Hematopoietic multipotent progenitor cell treated with erythropoietin and hydrocortisone succinate and interleukin-3 and kit ligand, for 6 days (in vitro differentiated cells): ENCODE measurements at regions not wholly inside any gene's neighbourhood (a gene's known extent, or its start where the extent isn't known, plus 50 kb on each side); places are given as distances from the start of the nearest gene placed in this dataset.
"Not testable (repeated sequence)": the region's sequence is repeated elsewhere in the genome, so short reads cannot be mapped to it uniquely, and the experiment has no call there.

ENCODE experiments used
- DNase-seq: peaks from one replicate; pipeline ENCODE4 v3.0.0-alpha.2; 2015

- no peak for DNase-seq
Observed at GRCh38 chr10:33688506-33688905, 354.0 kb upstream of the NRP1 start.

DNA sequence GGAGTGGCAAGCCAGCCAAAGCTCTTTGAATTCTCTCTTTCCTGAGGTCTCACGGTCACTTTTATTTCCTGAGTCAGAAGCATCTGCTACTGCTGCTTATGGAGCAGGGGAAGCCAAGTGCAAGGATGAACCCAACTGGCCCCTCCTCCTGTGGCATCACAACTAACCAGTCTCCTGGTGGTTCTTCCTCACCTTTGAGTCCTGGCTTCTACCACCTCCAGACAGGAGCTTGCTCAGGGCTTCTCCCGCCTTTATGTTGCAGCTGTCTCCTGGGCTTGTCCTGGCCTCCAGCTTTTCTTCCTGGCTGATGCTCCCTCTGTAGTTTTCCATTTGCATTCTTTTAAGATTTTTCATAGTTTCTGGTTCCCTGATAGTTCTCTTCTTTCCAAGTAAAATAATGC, 349.7 kb upstream of the NRP1 start:
- DNase-seq, result no peak

GRCh38 chr10:33681595-33681994, 347.1 kb upstream of the NRP1 start:
- no peak for DNase-seq

- no peak for DNase-seq
Observed at GRCh38 chr10:33680036-33680435, 345.6 kb upstream of the NRP1 start.

DNA sequence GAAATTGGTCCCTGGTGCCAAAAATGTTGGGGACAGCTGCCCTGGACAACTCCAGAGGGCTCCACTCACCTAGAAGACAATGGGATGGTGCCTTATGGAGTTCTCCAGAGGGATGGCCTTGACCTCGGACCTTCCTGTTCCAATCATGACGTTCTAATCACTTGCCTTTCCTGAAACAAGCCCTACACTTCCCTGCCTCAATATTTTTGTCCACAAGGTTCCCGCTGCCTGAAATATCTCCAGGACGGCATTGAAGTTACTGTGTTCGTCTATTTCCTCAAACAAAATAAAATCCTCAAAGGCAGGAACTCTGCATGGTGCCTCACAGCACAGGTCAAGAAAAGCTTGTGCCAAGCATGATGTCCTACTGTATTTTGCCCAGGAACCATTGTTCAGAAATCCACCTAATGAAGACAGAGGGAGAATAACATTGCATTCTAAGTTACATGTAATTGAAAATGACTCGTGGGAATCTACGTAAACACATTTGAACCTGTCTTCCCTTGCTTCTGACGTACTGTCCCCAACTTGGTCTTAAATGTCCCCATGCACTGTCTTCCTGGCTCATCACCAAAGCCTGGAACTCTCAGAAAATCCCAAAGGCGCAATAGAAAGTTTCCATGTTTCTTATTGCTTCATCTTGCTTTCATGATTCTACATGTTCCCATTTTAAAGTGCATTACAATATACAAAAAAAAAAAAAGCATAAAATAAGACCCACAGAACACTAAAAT, 342.3 kb upstream of the NRP1 start:
- no peak for DNase-seq

DNA sequence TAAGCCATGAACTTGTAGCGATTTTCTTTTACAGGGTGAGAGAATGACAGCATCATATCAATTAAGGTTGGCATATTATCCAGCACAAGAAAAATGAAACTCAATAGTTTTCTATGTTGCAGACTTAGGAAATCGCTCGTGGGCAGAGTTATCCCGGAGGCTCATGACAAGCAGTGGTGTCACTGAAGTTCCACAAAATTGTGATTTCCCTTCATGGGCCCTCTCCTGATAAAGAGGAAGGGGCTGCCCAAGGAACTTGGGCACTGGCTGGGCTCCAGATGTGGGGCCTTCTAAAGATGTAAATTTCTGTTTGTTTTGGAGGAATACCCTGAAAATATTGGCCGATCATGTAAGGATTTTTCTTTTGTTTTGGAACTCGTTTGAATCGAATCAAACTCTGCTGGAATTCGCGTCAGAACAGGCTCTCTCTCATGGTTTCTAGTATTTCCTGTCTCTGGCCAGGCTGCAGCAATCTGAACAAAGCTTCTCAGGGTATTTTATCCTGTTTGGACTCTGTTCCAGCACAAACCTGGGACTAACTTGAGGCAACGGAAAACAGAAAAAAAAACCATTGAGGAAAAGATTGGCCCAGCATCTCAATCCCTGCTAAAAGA, 340.6 kb upstream of the NRP1 start:
- no peak for DNase-seq

GRCh38 chr10:33674491-33674890, 340.0 kb upstream of the NRP1 start:
- DNase-seq, result no peak

DNA sequence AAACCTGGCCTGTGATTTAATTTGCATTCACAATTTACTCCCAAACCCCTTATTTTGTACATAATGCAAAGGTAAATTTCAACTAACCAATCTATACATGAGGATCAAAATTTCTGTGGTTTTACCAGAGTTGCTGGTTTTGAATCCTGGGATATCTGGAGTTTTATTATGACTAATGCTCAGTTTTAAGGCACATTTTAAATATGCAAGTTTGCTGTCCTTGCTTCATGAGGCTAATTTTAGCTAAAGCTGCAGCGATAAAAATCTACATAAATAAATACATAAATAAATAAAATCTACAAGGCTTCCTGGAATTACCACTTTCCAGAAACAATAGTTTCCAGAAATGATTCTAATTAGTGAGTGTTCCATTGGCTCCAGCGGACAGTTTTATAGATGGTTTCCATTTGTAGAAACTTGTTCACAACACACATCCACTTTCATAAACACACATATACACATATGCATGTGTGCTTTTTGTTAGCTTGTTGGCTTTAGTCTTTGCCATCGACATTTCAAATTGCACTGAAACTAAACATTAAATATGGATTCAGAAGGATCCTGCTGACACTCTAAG, 339.5 kb upstream of the NRP1 start:
- no peak for DNase-seq

GRCh38 chr10:33669904-33670303, 335.4 kb upstream of the NRP1 start:
- DNase-seq, result no peak

GRCh38 chr10:33666686-33667480, 332.4 kb upstream of the NRP1 start:
- DNase-seq, result no peak

DNA sequence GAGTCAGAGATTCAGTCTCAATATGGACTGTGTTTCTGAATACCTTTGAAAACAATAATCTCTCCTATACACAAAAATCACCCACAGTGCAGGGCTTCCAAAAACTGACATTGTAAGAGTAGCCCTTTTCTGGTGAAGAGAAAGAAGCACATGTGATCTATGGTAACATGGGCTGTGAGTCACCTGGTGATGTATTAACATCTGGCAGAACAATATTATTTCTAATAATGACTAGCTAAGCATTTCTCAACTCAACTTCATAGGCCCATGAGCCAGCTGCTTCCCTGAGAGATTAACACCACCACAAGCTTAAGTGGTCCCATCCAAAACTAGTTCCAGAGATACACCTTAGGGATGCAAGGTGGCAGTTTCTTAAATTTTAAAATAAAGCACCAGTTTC, 331.0 kb upstream of the NRP1 start:
- no peak for DNase-seq

- DNase-seq, result no peak
Observed at GRCh38 chr10:33664070-33664469, 329.6 kb upstream of the NRP1 start.

- peak; percentile 53 for DNase-seq
Observed at GRCh38 chr10:33661580-33662336, 327.3 kb upstream of the NRP1 start.

DNA sequence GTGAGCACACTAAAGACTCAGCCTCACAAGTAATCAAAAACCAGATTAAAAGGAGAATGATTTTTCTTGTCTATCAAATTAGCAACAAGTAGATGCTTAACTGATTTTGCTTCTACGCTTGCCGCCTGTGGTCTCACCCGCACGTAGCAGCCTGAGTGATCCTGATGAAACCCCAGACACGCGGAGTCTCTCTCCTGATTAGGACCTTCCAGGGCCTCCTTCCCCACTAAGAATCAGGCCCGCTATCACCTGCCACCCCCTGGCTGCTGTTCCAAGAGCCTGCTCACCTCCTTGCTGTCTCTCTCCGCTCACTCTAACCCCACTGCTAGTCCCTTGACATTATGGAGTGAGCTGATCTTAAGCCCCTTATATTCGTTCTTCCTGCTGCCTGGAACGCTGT, 325.9 kb upstream of the NRP1 start:
- DNase-seq, result no peak

DNA sequence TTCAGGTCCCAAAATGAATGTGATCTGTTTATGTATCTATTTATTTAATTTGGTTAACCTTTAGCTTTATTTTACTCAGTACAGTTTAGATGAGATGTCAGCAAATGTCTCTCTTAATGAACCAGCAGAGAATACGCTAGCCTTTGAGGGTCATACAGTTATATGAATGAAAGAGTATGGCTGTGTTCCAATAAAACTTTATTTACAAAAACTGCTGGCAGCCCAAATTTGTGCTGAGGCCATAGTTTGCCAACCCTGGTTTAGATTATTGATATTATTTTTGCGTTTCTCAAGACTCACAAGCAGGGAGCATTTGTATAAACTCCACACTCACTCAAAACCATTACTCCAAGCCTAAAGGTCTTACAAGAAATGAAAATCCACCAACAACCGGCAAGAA, 323.4 kb upstream of the NRP1 start:
- DNase-seq, result no peak

GRCh38 chr10:33657154-33657908, 322.9 kb upstream of the NRP1 start:
- no peak for DNase-seq

DNA sequence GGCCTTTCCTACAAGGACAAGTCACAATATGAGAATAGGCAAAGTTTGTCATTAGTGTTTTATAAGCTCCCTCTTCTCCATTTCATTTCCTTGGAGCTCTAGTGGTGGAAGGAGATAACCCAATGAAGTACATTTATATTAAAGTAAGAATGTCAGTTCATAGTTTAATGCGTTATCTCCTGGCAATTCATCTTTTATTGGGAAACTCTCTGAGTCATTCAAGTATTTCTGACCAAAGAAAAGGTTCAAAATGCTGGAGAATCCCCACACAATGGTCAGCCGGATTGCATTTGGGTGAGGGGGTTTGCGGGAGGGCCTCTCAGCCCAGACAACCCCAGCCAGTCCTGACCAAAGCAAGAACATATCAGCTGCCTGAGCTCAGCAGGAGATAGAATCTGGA, 321.5 kb upstream of the NRP1 start:
- no peak for DNase-seq

DNA sequence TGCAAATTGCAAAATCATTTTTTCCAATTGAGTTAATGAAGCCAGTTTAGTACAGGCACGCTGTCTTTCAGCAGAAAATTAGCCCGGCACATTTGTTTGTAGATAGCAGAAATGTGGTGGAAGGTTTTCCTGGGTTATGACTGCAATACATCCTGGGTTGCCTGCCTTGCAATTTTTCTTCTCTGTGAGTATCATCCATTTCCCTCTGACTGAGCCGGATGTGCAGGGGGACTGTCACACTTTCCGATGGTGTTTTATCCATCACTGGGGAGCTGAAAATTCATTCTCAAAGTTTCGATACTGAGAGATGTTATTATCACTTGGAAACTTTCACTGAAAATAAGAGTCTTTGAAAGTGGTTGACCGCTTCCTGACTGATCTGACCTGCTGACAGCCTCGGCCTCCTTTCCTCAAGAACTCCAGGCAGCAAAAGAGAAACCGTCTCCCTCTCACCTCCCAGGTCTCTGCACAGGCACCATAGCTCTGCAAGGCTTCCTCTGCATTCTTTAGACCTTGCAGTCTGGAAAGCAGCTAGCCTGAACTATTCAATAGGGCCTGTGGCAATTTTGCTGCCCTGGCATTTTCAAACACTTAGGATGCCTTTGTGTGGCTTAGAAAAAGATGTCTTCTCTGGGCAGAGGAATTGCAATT, 320.8 kb upstream of the NRP1 start:
- DNase-seq, result no peak

GRCh38 chr10:33653584-33654367, 319.3 kb upstream of the NRP1 start:
- DNase-seq, result no peak

- DNase-seq, result no peak
Observed at GRCh38 chr10:33652870-33653269, 318.4 kb upstream of the NRP1 start.

GRCh38 chr10:33650131-33650530, 315.7 kb upstream of the NRP1 start:
- not testable (repeated sequence) for DNase-seq
